SK-MEL-5 (cell line): ENCODE measurements at regions not wholly inside any gene's neighbourhood (a gene's known extent, or its start where the extent isn't known, plus 50 kb on each side); places are given as distances from the start of the nearest gene placed in this dataset.

Experiments
- DNase-seq: peaks from one replicate; pipeline ENCODE4 v3.0.0-alpha.2; 2016; ENCODE audit warnings: low read depth, low spot score
- in situ Hi-C: cut with HindIII; loops from 2 replicates; pipeline ENCODE4 v1.10.0; 2016; ENCODE audit warnings: low sequenced_read_pairs, high pct_unique_total_duplicates, low pct_unique_long_range_greater_than_20kb

- in situ Hi-C loops = no loop called here
- DNase-seq = peak; percentile 69
These were observed 313.4 kb upstream of the SLC7A11 start for GRCh38 chr4:138555584-138555983.

- in situ Hi-C loops = no loop called here
- peak; percentile 23 for DNase-seq
These were observed 313.0 kb upstream of the SLC7A11 start for GRCh38 chr4:138555108-138555507.

GRCh38 chr4:138553001-138553845 is 311.1 kb upstream of the SLC7A11 start:
- DNase-seq = no peak
- in situ Hi-C loops = no loop called here

- in situ Hi-C loops = no loop called here
- no peak for DNase-seq
These were observed 300.1 kb upstream of the SLC7A11 start for GRCh38 chr4:138542191-138542776.

GRCh38 chr4:138540056-138540800 is 298.1 kb upstream of the SLC7A11 start:
- in situ Hi-C loops = no loop called here

GRCh38 chr4:138538743-138539142 is 296.6 kb upstream of the SLC7A11 start:
- in situ Hi-C loops = no loop called here
- DNase-seq = no peak

More at GRCh38 chr4:138540056-138540800, 298.1 kb upstream of the SLC7A11 start:
- no peak for DNase-seq

GRCh38 chr4:138537731-138538490 is 295.8 kb upstream of the SLC7A11 start:
- in situ Hi-C loops = no loop called here

GRCh38 chr4:138535316-138535715 is 293.2 kb upstream of the SLC7A11 start:
- no peak for DNase-seq
- in situ Hi-C loops = no loop called here

More at GRCh38 chr4:138537731-138538490, 295.8 kb upstream of the SLC7A11 start:
- no peak for DNase-seq

GRCh38 chr4:138522366-138522765 is 280.2 kb upstream of the SLC7A11 start:
- DNase-seq = peak; percentile 29
- in situ Hi-C loops = no loop called here

GRCh38 chr4:138521809-138522208 is 279.7 kb upstream of the SLC7A11 start:
- in situ Hi-C loops = no loop called here
- DNase-seq = no peak

GRCh38 chr4:138519436-138519835 is 277.3 kb upstream of the SLC7A11 start:
- in situ Hi-C loops = no loop called here
- no peak for DNase-seq

- DNase-seq = no peak
- in situ Hi-C loops = no loop called here
These were observed 271.4 kb upstream of the SLC7A11 start for GRCh38 chr4:138513535-138513934.

- DNase-seq = no peak
- in situ Hi-C loops = no loop called here
These were observed 270.6 kb upstream of the SLC7A11 start for GRCh38 chr4:138512756-138513155.

GRCh38 chr4:138510053-138510452 is 267.9 kb upstream of the SLC7A11 start:
- in situ Hi-C loops = no loop called here
- DNase-seq = no peak

GRCh38 chr4:138509346-138509745 is 267.2 kb upstream of the SLC7A11 start:
- DNase-seq = no peak
- in situ Hi-C loops = no loop called here

- in situ Hi-C loops = no loop called here
- no peak for DNase-seq
These were observed 265.4 kb upstream of the SLC7A11 start for GRCh38 chr4:138507522-138507921.

GRCh38 chr4:138501614-138502013 is 259.5 kb upstream of the SLC7A11 start:
- DNase-seq = no peak
- in situ Hi-C loops = no loop called here

- in situ Hi-C loops = no loop called here
- no peak for DNase-seq
These were observed 258.7 kb upstream of the SLC7A11 start for GRCh38 chr4:138500869-138501268.
